ENCODE measurements at regions not wholly inside any gene's neighbourhood (a gene's known extent, or its start where the extent isn't known, plus 50 kb on each side); places are given as distances from the start of the nearest gene placed in this dataset.
A peak's percentile ranks its signal among the peaks of the same experiment; 100 is the strongest.

GRCh38 chr7:49187543-49188268 is 263.4 kb downstream of the CDC14C start:
- H3F3A ChIP-seq (replicated peaks; ENCODE audit: low read depth), result no peaks in the 10 kb centered on the region
- Mint-ChIP-seq H3K9me3 (peaks cover 11% of the 10 kb centered on the region; the same call in 2 of the 3 replicates), H3K27ac (no peak overlapping the region), H3K4me3 (no peak overlapping the region), H3K4me1 (no peaks in the 10 kb centered on the region; the same call in 2 of the 3 replicates), H3K36me3 (ENCODE audit: low read depth) (peaks cover 18% of the 10 kb centered on the region; the same call in 2 of the 3 replicates), H3K27me3 (ENCODE audit: insufficient read depth, low read depth, poor library complexity) (no peaks in the 10 kb centered on the region)
- ATAC-seq (no peak), DNase-seq (ENCODE audit: low spot score) (peak; percentile 20)
- H3K27ac ChIP-seq (ENCODE audit: low read depth), result no peak overlapping the region
- no peaks in the 10 kb centered on the region for H3K36me3 ChIP-seq (ENCODE audit: insufficient read depth)
- no peak overlapping the region for H3K4me2 ChIP-seq
- no peak overlapping the region for H2AFZ ChIP-seq
- no peak overlapping the region for H3K4me3 ChIP-seq
- H4K20me1 ChIP-seq (replicated peaks; ENCODE audit: insufficient read depth), result no peaks in the 10 kb centered on the region
- H3K27me3 ChIP-seq (ENCODE audit: insufficient read depth), result no peaks in the 10 kb centered on the region
- H3K4me1 ChIP-seq (ENCODE audit: insufficient read depth), result no peaks in the 10 kb centered on the region
- peaks cover 6% of the 10 kb centered on the region; the same call in 1 of the 2 replicates for H3K9me2 ChIP-seq (ENCODE audit: insufficient read depth)
- no peaks in the 10 kb centered on the region for H3K79me2 ChIP-seq (replicated peaks; ENCODE audit: insufficient read depth)
- TF ChIP-seq, protein P1, sequence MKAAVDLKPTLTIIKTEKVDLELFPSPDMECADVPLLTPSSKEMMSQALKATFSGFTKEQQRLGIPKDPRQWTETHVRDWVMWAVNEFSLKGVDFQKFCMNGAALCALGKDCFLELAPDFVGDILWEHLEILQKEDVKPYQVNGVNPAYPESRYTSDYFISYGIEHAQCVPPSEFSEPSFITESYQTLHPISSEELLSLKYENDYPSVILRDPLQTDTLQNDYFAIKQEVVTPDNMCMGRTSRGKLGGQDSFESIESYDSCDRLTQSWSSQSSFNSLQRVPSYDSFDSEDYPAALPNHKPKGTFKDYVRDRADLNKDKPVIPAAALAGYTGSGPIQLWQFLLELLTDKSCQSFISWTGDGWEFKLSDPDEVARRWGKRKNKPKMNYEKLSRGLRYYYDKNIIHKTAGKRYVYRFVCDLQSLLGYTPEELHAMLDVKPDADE (IDR thresholded peaks at IDR 0.05), result no peak
- TF ChIP-seq CTCF (conservative IDR thresholded peaks at IDR 0.05; ENCODE audit: low read depth in 2 of 2) (peak; percentile 44 to 64), NANOG (IDR thresholded peaks at IDR 0.05; ENCODE audit: borderline replicate concordance) (no peak)

GRCh38 chr7:49228426-49229098 is 304.2 kb downstream of the CDC14C start:
- H3K27ac ChIP-seq (ENCODE audit: low read depth), result no peak overlapping the region
- no peaks in the 10 kb centered on the region for H4K20me1 ChIP-seq (replicated peaks; ENCODE audit: insufficient read depth)
- H3K4me1 Mint-ChIP-seq, result peaks cover 14% of the 10 kb centered on the region
- DNase-seq (ENCODE audit: low spot score) (peak; percentile 36), ATAC-seq (peak; percentile 54)
- peak overlapping the region; percentile 89 for H2AFZ ChIP-seq
- H3K27me3 Mint-ChIP-seq (ENCODE audit: insufficient read depth, low read depth, poor library complexity), result peaks cover 5% of the 10 kb centered on the region
- no peak overlapping the region; the same call in 2 of the 3 replicates for H3K4me3 Mint-ChIP-seq
- peaks cover 14% of the 10 kb centered on the region for H3K4me1 ChIP-seq (ENCODE audit: insufficient read depth)
- H3K9me2 ChIP-seq (ENCODE audit: insufficient read depth), result 0 out of 2 replicates have a peak, but pooled peaks cover 6% of the 10 kb centered on the region
- H3K4me2 ChIP-seq, result peak overlapping the region; percentile 33
- no peaks in the 10 kb centered on the region for H3F3A ChIP-seq (replicated peaks; ENCODE audit: low read depth)
- H3K9me3 Mint-ChIP-seq, result no peaks in the 10 kb centered on the region; the same call in 2 of the 3 replicates
- no peaks in the 10 kb centered on the region for H3K79me2 ChIP-seq (replicated peaks; ENCODE audit: insufficient read depth)
- H3K27ac Mint-ChIP-seq, result no peak overlapping the region
- H3K27me3 ChIP-seq (ENCODE audit: insufficient read depth), result no peaks in the 10 kb centered on the region
- H3K36me3 Mint-ChIP-seq (ENCODE audit: low read depth), result no peaks in the 10 kb centered on the region; the same call in 1 of the 3 replicates
- no peaks in the 10 kb centered on the region for H3K36me3 ChIP-seq (ENCODE audit: insufficient read depth)
- H3K4me3 ChIP-seq, result no peak overlapping the region
- TF ChIP-seq POLR2AphosphoS5 (IDR thresholded peaks at IDR 0.05; ENCODE audit: low read depth) (no peak), ZNF331 (CRISPR knock-in tag; IDR thresholded peaks at IDR 0.05; ENCODE audit: low read depth) (no peak), ZNF462 (CRISPR knock-in tag; IDR thresholded peaks at IDR 0.05) (no peak; the same call in 1 of the 2 replicates), CTCF (conservative IDR thresholded peaks at IDR 0.05; ENCODE audit: low read depth in 2 of 2) (no peak), EZH2phosphoT487 (IDR thresholded peaks at IDR 0.05; ENCODE audit: unreplicated experiment) (no peak), STAT1 (IDR thresholded peaks at IDR 0.05; ENCODE audit: unreplicated experiment) (no peak)

Measured in GM23338 (cell line).